MM.1S (cell line): ENCODE measurements at regions not wholly inside any gene's neighbourhood (a gene's known extent, or its start where the extent isn't known, plus 50 kb on each side); places are given as distances from the start of the nearest gene placed in this dataset.

Experiments used
- CTCF ChIP-seq: fragments of 300-600 bp; sonication (generic); IDR thresholded peaks from 2 replicates; pipeline ENCODE4 v1.5.1; 2016; ENCODE audit warnings: antibody characterized with exemption, low read length, mixed read lengths
- EZH2 ChIP-seq: fragments of 300-600 bp; sonication (generic); optimal IDR thresholded peaks from 2 replicates; pipeline ENCODE3; 2017; ENCODE audit warnings: low read depth, mild to moderate bottlenecking, antibody characterized with exemption, low read length, mixed read lengths

DNA sequence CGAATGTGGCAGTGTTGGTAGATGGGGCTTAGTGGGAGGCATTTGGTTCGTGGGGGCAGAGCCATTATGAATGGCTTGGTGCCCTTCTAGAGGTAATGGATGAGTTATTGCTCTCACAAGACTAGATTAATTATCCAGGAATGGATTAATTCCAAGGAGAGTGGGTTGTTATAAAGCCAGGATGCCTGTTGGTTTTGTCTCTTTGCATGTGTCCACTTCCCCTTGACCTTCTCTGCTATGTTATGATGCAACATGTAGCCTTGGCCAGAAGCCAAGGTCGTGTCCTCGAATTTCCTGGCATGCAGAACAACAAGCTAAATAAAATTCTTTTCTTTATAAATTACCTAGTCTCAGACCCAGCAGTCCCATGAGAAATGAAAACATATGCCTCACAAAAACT lies 111.2 kb upstream of the PLS3 start:
- TF ChIP-seq CTCF (no peak), EZH2 (no peak)
